CD4-positive, alpha-beta T cell treated with Interleukin-4 for 4 hours (primary cell): ENCODE measurements at regions not wholly inside any gene's neighbourhood (a gene's known extent, or its start where the extent isn't known, plus 50 kb on each side); places are given as distances from the start of the nearest gene placed in this dataset.

ENCODE experiments used
- DNase-seq: peaks from one replicate; pipeline ENCODE4 v3.0.0-alpha.2; 2020

GRCh38 chr2:129672521-129672920 lies 306.9 kb upstream of the RAB6C start:
- DNase-seq = no peak

GRCh38 chr2:129673234-129673633 lies 306.2 kb upstream of the RAB6C start:
- DNase-seq = no peak

- no peak for DNase-seq
Observed at GRCh38 chr2:129673847-129674711, 305.4 kb upstream of the RAB6C start.

- no peak for DNase-seq
Observed at GRCh38 chr2:129678751-129679150, 300.7 kb upstream of the RAB6C start.

- DNase-seq = no peak
Observed at GRCh38 chr2:129681788-129682187, 297.7 kb upstream of the RAB6C start.

- no peak for DNase-seq
Observed at GRCh38 chr2:129689653-129690448, 289.6 kb upstream of the RAB6C start.

GRCh38 chr2:129695496-129695895 lies 284.0 kb upstream of the RAB6C start:
- no peak for DNase-seq

GRCh38 chr2:129698593-129698992 lies 280.9 kb upstream of the RAB6C start:
- DNase-seq = no peak

GRCh38 chr2:129699781-129700573 lies 279.5 kb upstream of the RAB6C start:
- no peak for DNase-seq

GRCh38 chr2:129702416-129703176 lies 276.9 kb upstream of the RAB6C start:
- DNase-seq = no peak

GRCh38 chr2:129705085-129705484 lies 274.4 kb upstream of the RAB6C start:
- DNase-seq = no peak

GRCh38 chr2:129707800-129708199 lies 271.7 kb upstream of the RAB6C start:
- no peak for DNase-seq

- DNase-seq = no peak
Observed at GRCh38 chr2:129708221-129708967, 271.1 kb upstream of the RAB6C start.

GRCh38 chr2:129709001-129709955 lies 270.2 kb upstream of the RAB6C start:
- DNase-seq = no peak

GRCh38 chr2:129709956-129710598 lies 269.4 kb upstream of the RAB6C start:
- no peak for DNase-seq

GRCh38 chr2:129710670-129711495 lies 268.6 kb upstream of the RAB6C start:
- no peak for DNase-seq

GRCh38 chr2:129711816-129712675 lies 267.4 kb upstream of the RAB6C start:
- no peak for DNase-seq

- no peak for DNase-seq
Observed at GRCh38 chr2:129712676-129712985, 266.8 kb upstream of the RAB6C start.
